ENCODE measurements at regions not wholly inside any gene's neighbourhood (a gene's known extent, or its start where the extent isn't known, plus 50 kb on each side); places are given as distances from the start of the nearest gene placed in this dataset.

DNA sequence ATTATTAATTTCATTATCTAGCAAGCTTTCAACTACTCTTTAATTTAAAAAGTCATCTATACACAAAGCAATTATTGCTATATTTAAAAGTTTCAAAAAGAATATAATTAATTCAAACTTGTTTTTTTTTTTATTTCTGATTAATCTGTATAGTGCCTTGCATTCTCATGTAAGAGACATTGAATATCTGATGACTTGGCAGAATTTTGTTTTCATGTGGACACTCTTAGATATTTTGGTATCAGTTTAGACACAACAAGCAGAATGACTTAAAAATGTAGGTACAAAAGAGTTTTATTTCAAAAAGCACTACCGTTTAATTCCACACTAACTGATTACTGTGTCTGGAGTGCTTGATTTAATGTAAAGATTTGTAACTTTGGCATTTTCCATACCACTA, 1129.6 kb downstream of the PDHA2 start:
- Histone ChIP-seq H3K9me3 (ENCODE audit: control insufficient read depth, low read length) (peaks cover 9% of the 10 kb centered on the region), H3K27ac (ENCODE audit: low read depth, low read length) (no peak overlapping the region), H3K4me1 (ENCODE audit: control insufficient read depth, insufficient read depth, low read length) (peaks cover 8% of the 10 kb centered on the region), H3K36me3 (ENCODE audit: control insufficient read depth, insufficient read depth, low read length) (no peaks in the 10 kb centered on the region), H3K27me3 (ENCODE audit: control insufficient read depth, insufficient read depth, low read length, poor library complexity, severe bottlenecking) (no peaks in the 10 kb centered on the region), H3K9ac (ENCODE audit: extremely low read depth, low read length, poor library complexity, severe bottlenecking) (no peak overlapping the region), H3K4me3 (ENCODE audit: low read length) (no peak overlapping the region)
- H3K9me3 Mint-ChIP-seq, result no peaks in the 10 kb centered on the region
- H3K27ac Mint-ChIP-seq, result no peak overlapping the region
- H3K36me3 Mint-ChIP-seq (ENCODE audit: low read depth), result no peaks in the 10 kb centered on the region
- 100% methylated on average over 1 of the region's 1 CpG; no CpG with 5 or more reads in 1 of the 2 experiments for WGBS, 2 experiments (ENCODE audit: insufficient coverage in 1 of 2, insufficient read length in 1 of 2)
- H3K4me3 Mint-ChIP-seq, result no peak overlapping the region
- no peaks in the 10 kb centered on the region for H3K27me3 Mint-ChIP-seq (ENCODE audit: insufficient read depth)
- no peak for DNase-seq
- H3K4me1 Mint-ChIP-seq, result peaks cover 16% of the 10 kb centered on the region
- TF ChIP-seq, protein P1, sequence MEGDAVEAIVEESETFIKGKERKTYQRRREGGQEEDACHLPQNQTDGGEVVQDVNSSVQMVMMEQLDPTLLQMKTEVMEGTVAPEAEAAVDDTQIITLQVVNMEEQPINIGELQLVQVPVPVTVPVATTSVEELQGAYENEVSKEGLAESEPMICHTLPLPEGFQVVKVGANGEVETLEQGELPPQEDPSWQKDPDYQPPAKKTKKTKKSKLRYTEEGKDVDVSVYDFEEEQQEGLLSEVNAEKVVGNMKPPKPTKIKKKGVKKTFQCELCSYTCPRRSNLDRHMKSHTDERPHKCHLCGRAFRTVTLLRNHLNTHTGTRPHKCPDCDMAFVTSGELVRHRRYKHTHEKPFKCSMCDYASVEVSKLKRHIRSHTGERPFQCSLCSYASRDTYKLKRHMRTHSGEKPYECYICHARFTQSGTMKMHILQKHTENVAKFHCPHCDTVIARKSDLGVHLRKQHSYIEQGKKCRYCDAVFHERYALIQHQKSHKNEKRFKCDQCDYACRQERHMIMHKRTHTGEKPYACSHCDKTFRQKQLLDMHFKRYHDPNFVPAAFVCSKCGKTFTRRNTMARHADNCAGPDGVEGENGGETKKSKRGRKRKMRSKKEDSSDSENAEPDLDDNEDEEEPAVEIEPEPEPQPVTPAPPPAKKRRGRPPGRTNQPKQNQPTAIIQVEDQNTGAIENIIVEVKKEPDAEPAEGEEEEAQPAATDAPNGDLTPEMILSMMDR (conservative IDR thresholded peaks at IDR 0.05), result no peak

DNA sequence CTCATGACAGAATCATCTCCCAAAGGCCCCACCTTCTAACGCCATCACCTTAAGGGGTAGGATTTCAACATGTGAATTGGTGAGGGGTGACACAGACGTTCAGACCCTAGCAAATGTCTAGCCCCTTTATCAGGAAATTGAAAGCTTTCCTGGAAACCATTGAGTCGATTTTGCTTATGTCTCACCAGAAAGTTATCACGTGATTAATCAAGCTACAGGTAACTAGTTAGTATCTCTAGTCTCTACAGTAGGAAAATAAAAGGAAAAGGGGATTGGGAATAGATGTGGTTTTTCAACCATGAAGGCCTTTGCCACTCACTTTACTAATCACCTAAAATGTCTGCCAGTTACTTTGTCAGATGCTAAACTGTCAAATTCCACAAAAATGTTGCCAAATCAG, 1133.0 kb downstream of the PDHA2 start:
- TF ChIP-seq, protein P1 (conservative IDR thresholded peaks at IDR 0.05), result no peak
- no peak overlapping the region for H3K4me3 Mint-ChIP-seq
- H3K9me3 Mint-ChIP-seq, result peaks cover 5% of the 10 kb centered on the region
- no peak overlapping the region for H3K4me3 ChIP-seq (ENCODE audit: low read length)
- no peak overlapping the region for H3K9ac ChIP-seq (ENCODE audit: extremely low read depth, low read length, poor library complexity, severe bottlenecking)
- H3K27ac Mint-ChIP-seq, result no peak overlapping the region
- H3K36me3 ChIP-seq (ENCODE audit: control insufficient read depth, insufficient read depth, low read length), result no peaks in the 10 kb centered on the region
- H3K27me3 ChIP-seq (ENCODE audit: control insufficient read depth, insufficient read depth, low read length, poor library complexity, severe bottlenecking), result no peaks in the 10 kb centered on the region
- 88% methylated on average over 4 of the region's 4 CpGs; no CpG with 5 or more reads in 1 of the 2 experiments for WGBS, 2 experiments (ENCODE audit: insufficient coverage in 1 of 2, insufficient read length in 1 of 2)
- H3K27me3 Mint-ChIP-seq (ENCODE audit: insufficient read depth), result no peaks in the 10 kb centered on the region
- peaks cover 16% of the 10 kb centered on the region for H3K4me1 Mint-ChIP-seq
- peaks cover 9% of the 10 kb centered on the region for H3K9me3 ChIP-seq (ENCODE audit: control insufficient read depth, low read length)
- H3K36me3 Mint-ChIP-seq (ENCODE audit: low read depth), result no peaks in the 10 kb centered on the region
- H3K27ac ChIP-seq (ENCODE audit: low read depth, low read length), result no peak overlapping the region
- no peak for DNase-seq
- peaks cover 8% of the 10 kb centered on the region for H3K4me1 ChIP-seq (ENCODE audit: control insufficient read depth, insufficient read depth, low read length)

DNA sequence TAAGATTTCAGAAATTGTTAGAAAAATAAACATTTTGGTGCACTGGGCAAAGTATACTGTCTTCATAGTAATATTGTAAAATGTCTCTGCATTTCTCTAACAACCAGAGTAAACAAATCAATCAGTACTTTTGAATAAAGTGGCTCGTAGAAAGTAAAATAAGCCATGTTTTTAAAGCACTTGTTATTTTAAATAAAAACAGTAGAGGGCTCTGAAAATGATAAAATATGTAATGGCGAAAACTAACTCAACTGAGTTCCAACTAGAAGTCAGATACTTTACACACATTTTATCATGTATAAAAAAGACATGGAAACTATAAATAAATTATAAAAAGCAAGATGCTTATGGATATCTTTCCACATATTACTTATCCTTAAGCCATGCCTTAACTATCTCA, 1134.4 kb downstream of the PDHA2 start:
- H3K9me3 ChIP-seq (ENCODE audit: control insufficient read depth, low read length), result peaks cover 9% of the 10 kb centered on the region
- TF ChIP-seq, protein P1 (conservative IDR thresholded peaks at IDR 0.05), result no peak
- no peak overlapping the region for H3K9ac ChIP-seq (ENCODE audit: extremely low read depth, low read length, poor library complexity, severe bottlenecking)
- H3K27ac Mint-ChIP-seq, result no peak overlapping the region
- peaks cover 8% of the 10 kb centered on the region for H3K9me3 Mint-ChIP-seq
- H3K4me1 Mint-ChIP-seq, result peaks cover 16% of the 10 kb centered on the region
- H3K27me3 Mint-ChIP-seq (ENCODE audit: insufficient read depth), result no peaks in the 10 kb centered on the region
- H3K36me3 ChIP-seq (ENCODE audit: control insufficient read depth, insufficient read depth, low read length), result no peaks in the 10 kb centered on the region
- no peak overlapping the region for H3K27ac ChIP-seq (ENCODE audit: low read depth, low read length)
- DNase-seq, result no peak
- no peaks in the 10 kb centered on the region for H3K27me3 ChIP-seq (ENCODE audit: control insufficient read depth, insufficient read depth, low read length, poor library complexity, severe bottlenecking)
- H3K4me3 Mint-ChIP-seq, result no peak overlapping the region
- H3K4me3 ChIP-seq (ENCODE audit: low read length), result no peak overlapping the region
- WGBS, 2 experiments (ENCODE audit: insufficient coverage in 1 of 2, insufficient read length in 1 of 2), result 100% methylated on average over 2 of the region's 2 CpGs; no CpG with 5 or more reads in 1 of the 2 experiments
- H3K4me1 ChIP-seq (ENCODE audit: control insufficient read depth, insufficient read depth, low read length), result peaks cover 8% of the 10 kb centered on the region
- H3K36me3 Mint-ChIP-seq (ENCODE audit: low read depth), result no peaks in the 10 kb centered on the region
